Pancreas (tissue), 10 donors: ENCODE measurements at regions not wholly inside any gene's neighbourhood (a gene's known extent, or its start where the extent isn't known, plus 50 kb on each side); places are given as distances from the start of the nearest gene placed in this dataset.

ENCODE experiments used
- ATAC-seq, 4 donors: fragments of 200-7000 bp; cut with Tn5 transposase; one replicate each; pipeline versions ENCODE4 v1.8.0 to v1.9.1; 2020; ENCODE audit warnings: mild to moderate bottlenecking in 4 of 4, moderate library complexity in 4 of 4
- DNase-seq, 6 donors: peaks; one replicate each; pipeline ENCODE4 v3.0.0-alpha.2; 2020
- FAIRE-seq: peaks from 2 replicates; lab custom pipeline; 2012; peaks lifted over from hg19 to GRCh38; lab: Jason Lieb, UNC
- H3K27ac ChIP-seq, 4 donors: fragments of 200-600 bp; sonication (generic); 1 replicate in 3 of 4; 2 replicates in 1 of 4; pipeline versions ENCODE4 v1.5.0 to v1.8.0; 2020
- H3K27me3 ChIP-seq, 4 donors: fragments of 200-600 bp; one replicate each; pipeline ENCODE4 v1.8.0; 2021
- H3K36me3 ChIP-seq, 3 donors: fragments of 200-600 bp; sonication (generic) in 1 of 3; one replicate each; pipeline versions ENCODE4 v1.5.0 to v1.8.0; 2020 to 2021
- H3K4me1 ChIP-seq, 3 donors: fragments of 200-600 bp; one replicate each; pipeline ENCODE4 v1.8.0; 2021
- H3K4me3 ChIP-seq, 4 donors: fragments of 200-600 bp; sonication (generic) in 2 of 4; one replicate each; pipeline versions ENCODE4 v1.5.0 to v1.8.0; 2020 to 2021
- H3K9me3 ChIP-seq, 4 donors: fragments of 200-600 bp; one replicate each; pipeline ENCODE4 v1.8.0; 2021
- CTCF ChIP-seq, 4 donors: fragments of 200-600 bp; sonication (generic) in 3 of 4; IDR thresholded peaks; one replicate each; pipeline versions ENCODE4 v1.5.0 to v1.8.0; 2021; ENCODE audit warnings: antibody characterized with exemption in 4 of 4
- WGBS, 2 donors: extraction: QIAGEN DNeasy Blood & Tissue Kit; methylation state at CpG; one replicate each; pipeline ENCODE4 v1.1.7; 2013; 5-methylcytosine and 5-hydroxymethylcytosine counted together
- intact Hi-C, 3 donors: fragments of 100-400 bp; cut with DNase I; formaldehyde crosslinking; loops; one replicate each; pipeline versions ENCODE4 v1.11.1 to v1.14.2; 2022
- donor health status: healthy with polysubstance abuse.
- donor health status: DM: no; HTN: no; CAD: no; lungs with moderate emphysema.
- donor health status: DM: no; HTN: no; CAD: no.
- donor health status: control.
- donor health status: control.
- donor health status: Bipolar disorder and iron deficiency.
- donor health status: DM: yes; HTN: yes; CAD: no.
- donor health status: DM: no; HTN: no; CAD: no.
- donor health status: DM: no; HTN: no; CAD: no.
- donor health status: DM: yes; HTN: yes; CAD: no.

GRCh38 chr5:40217553-40217952 is 462.2 kb upstream of the PTGER4 start:
- Histone ChIP-seq H3K27ac (no peak overlapping the region), H3K27me3 (no peaks in the 10 kb centered on the region), H3K9me3 (no peaks in the 10 kb centered on the region), H3K4me3 (no peak overlapping the region), H3K4me1 (no peaks in the 10 kb centered on the region), H3K36me3 (no peaks in the 10 kb centered on the region)
- ATAC-seq (no peak), FAIRE-seq (no peak), DNase-seq (no peak)
- TF ChIP-seq CTCF (IDR thresholded peaks at IDR 0.05) = no peak
- intact Hi-C loops = no loop called here
- WGBS, 2 donors = 93 to 98% methylated on average over 4 of the region's 4 CpGs

GRCh38 chr5:40210694-40211093 is 469.0 kb upstream of the PTGER4 start:
- no peak overlapping the region for H3K27ac ChIP-seq
- ATAC-seq (no peak), FAIRE-seq (no peak), DNase-seq (no peak)
- H3K4me1 ChIP-seq = peaks cover 0 to 5% (median 0%) of the 10 kb centered on the region in 3 donors
- intact Hi-C loops = no loop called here
- H3K36me3 ChIP-seq = no peaks in the 10 kb centered on the region
- 95 to 100% methylated on average over 1 of the region's 1 CpG for WGBS, 2 donors
- no peak for TF ChIP-seq CTCF (IDR thresholded peaks at IDR 0.05)
- no peaks in the 10 kb centered on the region for H3K27me3 ChIP-seq
- H3K4me3 ChIP-seq = no peak overlapping the region
- no peaks in the 10 kb centered on the region for H3K9me3 ChIP-seq

GRCh38 chr5:40206030-40206429 is 473.7 kb upstream of the PTGER4 start:
- intact Hi-C loops = no loop called here
- Histone ChIP-seq H3K4me3 (no peak overlapping the region), H3K9me3 (no peaks in the 10 kb centered on the region), H3K27ac (no peak overlapping the region), H3K4me1 (peaks cover 7 to 16% (median 13%) of the 10 kb centered on the region in 3 donors), H3K36me3 (no peaks in the 10 kb centered on the region), H3K27me3 (no peaks in the 10 kb centered on the region)
- no peak for TF ChIP-seq CTCF (IDR thresholded peaks at IDR 0.05)
- 85 to 92% methylated on average over 2 of the region's 2 CpGs for WGBS, 2 donors
- DNase-seq (no peak), ATAC-seq (no peak), FAIRE-seq (no peak)

GRCh38 chr5:40204144-40204543 is 475.6 kb upstream of the PTGER4 start:
- H3K27me3 ChIP-seq = no peaks in the 10 kb centered on the region
- no peak for TF ChIP-seq CTCF (IDR thresholded peaks at IDR 0.05)
- H3K36me3 ChIP-seq = no peaks in the 10 kb centered on the region
- peak in 1 of 4 donors; percentile 21 for ATAC-seq
- no peak overlapping the region for H3K27ac ChIP-seq
- no peak overlapping the region for H3K4me3 ChIP-seq
- no peak for DNase-seq
- intact Hi-C loops = no loop called here
- no peak for FAIRE-seq
- no peaks in the 10 kb centered on the region for H3K9me3 ChIP-seq
- H3K4me1 ChIP-seq = peaks cover 7 to 16% (median 13%) of the 10 kb centered on the region in 3 donors

GRCh38 chr5:40202814-40203440 is 476.8 kb upstream of the PTGER4 start:
- Histone ChIP-seq H3K9me3 (no peaks in the 10 kb centered on the region), H3K27me3 (no peaks in the 10 kb centered on the region), H3K36me3 (no peaks in the 10 kb centered on the region), H3K4me3 (no peak overlapping the region), H3K4me1 (peaks cover 7 to 16% (median 8%) of the 10 kb centered on the region in 3 donors), H3K27ac (peak overlapping the region in 2 of 4 donors; percentile 40 to 45)
- intact Hi-C loops = no loop called here
- no peak for TF ChIP-seq CTCF (IDR thresholded peaks at IDR 0.05)
- no peak for DNase-seq
- peak; percentile 81 to 92 (median 87) for ATAC-seq
- FAIRE-seq = peak; percentile 5
